ENCODE measurements at regions not wholly inside any gene's neighbourhood (a gene's known extent, or its start where the extent isn't known, plus 50 kb on each side); places are given as distances from the start of the nearest gene placed in this dataset.

DNA sequence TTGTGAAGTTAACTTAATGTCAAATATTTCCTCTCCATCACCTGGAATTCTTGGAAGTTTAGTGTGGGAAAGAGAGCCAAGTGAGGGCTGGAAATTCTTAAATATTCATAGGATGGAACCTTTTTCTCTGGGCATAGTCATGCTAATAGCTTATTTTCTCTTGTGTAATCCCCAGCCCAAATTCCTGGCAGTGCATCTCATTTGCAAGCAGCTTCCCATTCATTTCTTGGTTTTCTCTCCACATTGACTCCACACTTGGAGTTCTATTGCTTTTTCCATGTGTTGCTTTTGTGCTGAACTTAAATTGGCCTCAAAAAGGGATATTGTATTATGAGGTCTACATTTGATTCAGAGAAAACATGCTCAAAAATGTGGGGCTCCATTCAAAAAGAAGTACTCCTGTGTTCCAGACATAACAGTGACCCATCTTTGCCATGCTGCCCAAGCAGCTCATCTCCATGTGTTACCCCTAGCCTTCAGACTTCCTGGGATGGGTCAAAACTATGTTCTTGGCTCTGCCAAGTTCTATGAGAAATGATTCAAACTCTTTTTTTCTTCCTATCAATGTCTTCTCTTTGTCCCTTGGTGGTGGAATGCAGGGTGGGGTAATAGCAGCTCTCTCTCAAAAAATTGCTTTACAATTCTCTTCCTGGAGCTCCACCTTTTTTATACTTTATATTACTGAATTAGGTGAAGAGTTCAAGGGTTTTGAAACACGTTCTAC lies 2471.5 kb downstream of the PCDH9 start:
- Histone ChIP-seq H3K36me3 (no peaks in the 10 kb centered on the region), H3K4me3 (no peak overlapping the region), H3K27me3 (ENCODE audit: low read depth) (no peaks in the 10 kb centered on the region), H3K9me3 (no peaks in the 10 kb centered on the region), H3K27ac (no peak overlapping the region), H3K4me1 (no peaks in the 10 kb centered on the region)
- DNase-seq (no peak), ATAC-seq (no peak)
- TF ChIP-seq, protein P1, sequence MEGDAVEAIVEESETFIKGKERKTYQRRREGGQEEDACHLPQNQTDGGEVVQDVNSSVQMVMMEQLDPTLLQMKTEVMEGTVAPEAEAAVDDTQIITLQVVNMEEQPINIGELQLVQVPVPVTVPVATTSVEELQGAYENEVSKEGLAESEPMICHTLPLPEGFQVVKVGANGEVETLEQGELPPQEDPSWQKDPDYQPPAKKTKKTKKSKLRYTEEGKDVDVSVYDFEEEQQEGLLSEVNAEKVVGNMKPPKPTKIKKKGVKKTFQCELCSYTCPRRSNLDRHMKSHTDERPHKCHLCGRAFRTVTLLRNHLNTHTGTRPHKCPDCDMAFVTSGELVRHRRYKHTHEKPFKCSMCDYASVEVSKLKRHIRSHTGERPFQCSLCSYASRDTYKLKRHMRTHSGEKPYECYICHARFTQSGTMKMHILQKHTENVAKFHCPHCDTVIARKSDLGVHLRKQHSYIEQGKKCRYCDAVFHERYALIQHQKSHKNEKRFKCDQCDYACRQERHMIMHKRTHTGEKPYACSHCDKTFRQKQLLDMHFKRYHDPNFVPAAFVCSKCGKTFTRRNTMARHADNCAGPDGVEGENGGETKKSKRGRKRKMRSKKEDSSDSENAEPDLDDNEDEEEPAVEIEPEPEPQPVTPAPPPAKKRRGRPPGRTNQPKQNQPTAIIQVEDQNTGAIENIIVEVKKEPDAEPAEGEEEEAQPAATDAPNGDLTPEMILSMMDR (IDR thresholded peaks at IDR 0.05) = no peak
- intact Hi-C loops (cut with DNase I) = no loop called here

DNA sequence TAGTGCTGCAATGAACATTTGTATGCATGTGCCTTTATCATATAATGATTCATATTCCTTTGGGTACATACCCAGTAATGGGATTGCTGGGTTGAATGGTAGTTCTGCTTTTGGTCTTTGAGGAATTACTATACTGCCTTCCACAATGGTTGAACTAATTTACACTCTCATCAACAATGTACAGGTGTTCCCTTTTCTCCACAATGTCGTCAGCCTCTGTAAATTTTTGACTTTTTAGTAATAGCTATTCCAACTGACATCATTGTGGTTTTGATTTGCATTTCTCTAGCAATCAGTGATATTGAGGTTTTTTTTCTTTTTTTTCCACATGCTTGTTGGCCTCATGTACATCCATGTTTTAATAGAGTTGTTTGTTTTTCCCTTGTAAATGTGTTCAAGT lies 2473.5 kb downstream of the PCDH9 start:
- TF ChIP-seq, protein P1 (IDR thresholded peaks at IDR 0.05) = no peak
- Histone ChIP-seq H3K4me1 (no peaks in the 10 kb centered on the region), H3K27ac (no peak overlapping the region), H3K4me3 (no peak overlapping the region), H3K27me3 (ENCODE audit: low read depth) (no peaks in the 10 kb centered on the region), H3K36me3 (no peaks in the 10 kb centered on the region), H3K9me3 (no peaks in the 10 kb centered on the region)
- intact Hi-C loops (cut with DNase I) = no loop called here
- DNase-seq (no peak), ATAC-seq (no peak)

DNA sequence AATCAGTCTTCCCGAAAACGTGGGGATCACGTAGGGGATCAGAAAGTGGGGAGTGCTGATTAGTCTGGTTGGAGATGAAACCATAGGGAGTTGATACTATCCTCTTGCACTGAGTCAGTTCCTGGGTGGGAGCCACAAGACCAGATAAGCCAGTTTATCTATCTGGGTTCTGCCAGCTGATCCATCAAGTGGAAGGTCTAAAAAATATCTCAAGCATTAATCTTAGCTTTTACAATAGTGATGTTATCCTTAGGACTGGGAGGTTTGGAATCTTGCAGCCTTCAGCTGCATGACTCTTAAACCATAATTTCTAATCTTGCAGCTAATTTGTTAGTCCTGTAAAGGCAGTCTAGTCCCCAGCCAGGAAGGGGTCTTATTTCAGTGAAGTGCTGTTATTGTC lies 2474.2 kb downstream of the PCDH9 start:
- no peaks in the 10 kb centered on the region for H3K36me3 ChIP-seq
- no peak overlapping the region for H3K27ac ChIP-seq
- DNase-seq (no peak), ATAC-seq (no peak)
- H3K4me1 ChIP-seq = no peaks in the 10 kb centered on the region
- H3K4me3 ChIP-seq = no peak overlapping the region
- H3K27me3 ChIP-seq (ENCODE audit: low read depth) = no peaks in the 10 kb centered on the region
- no peaks in the 10 kb centered on the region for H3K9me3 ChIP-seq
- intact Hi-C loops (cut with DNase I) = no loop called here
- TF ChIP-seq, protein P1 (IDR thresholded peaks at IDR 0.05) = no peak

DNA sequence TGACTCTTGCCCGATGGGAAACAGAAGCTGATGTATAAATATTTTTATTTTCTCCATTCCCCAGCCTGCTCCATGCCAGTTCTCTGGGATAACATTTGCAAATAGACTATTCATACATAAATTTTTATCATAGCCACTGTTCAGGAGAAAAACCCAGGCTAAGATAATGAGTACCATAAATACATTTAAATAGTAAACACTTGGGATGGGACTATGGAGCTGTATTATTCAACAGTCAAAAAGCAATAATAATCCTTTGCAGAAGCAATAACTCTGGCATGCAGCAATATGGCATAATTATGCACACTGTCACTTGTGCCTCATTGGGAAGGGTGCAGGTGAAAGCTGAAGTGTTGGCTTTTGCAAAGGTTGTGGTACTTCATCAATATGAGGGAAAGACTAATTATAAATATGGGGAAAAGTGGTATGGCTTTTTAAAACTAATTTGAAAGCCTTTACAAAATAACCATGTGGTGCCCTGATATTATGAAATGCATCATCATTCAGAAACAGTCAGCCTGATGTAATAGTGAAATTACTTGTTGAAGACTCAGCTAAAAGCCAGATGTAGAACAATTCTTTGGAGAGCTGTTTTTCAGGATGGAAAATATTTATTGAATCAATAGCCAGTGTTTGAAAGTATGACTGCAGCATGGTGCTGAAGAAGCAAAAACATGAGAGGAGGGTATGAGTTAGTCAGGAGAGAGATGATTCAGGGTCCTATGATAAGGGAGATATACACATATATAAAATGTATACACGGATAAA lies 2476.7 kb downstream of the PCDH9 start:
- intact Hi-C loops (cut with DNase I) = no loop called here
- Histone ChIP-seq H3K9me3 (no peaks in the 10 kb centered on the region), H3K4me1 (no peaks in the 10 kb centered on the region), H3K4me3 (no peak overlapping the region), H3K36me3 (no peaks in the 10 kb centered on the region), H3K27me3 (ENCODE audit: low read depth) (no peaks in the 10 kb centered on the region), H3K27ac (no peak overlapping the region)
- no peak for DNase-seq
- TF ChIP-seq, protein P1 (IDR thresholded peaks at IDR 0.05) = no peak
- ATAC-seq = no peak

DNA sequence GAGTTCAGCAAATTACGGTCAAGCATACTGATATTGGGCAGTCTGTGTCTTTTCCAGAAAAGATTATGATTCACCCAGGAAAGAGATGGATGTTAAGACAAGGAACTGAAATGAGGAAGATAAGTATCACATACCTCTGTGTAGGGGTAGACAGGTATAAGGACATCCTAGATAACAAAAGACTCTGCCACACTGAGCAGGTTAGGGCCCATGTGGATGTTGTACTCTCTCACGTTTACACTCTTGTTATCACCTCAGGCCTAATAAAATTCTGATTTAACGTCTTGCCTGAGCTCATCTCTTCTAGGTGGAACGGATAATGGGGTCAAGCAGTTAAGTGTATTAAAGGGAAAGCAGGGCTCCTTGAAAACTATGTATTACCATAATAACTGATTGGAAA lies 2480.8 kb downstream of the PCDH9 start:
- Histone ChIP-seq H3K4me1 (no peaks in the 10 kb centered on the region), H3K4me3 (no peak overlapping the region), H3K27ac (no peak overlapping the region), H3K9me3 (no peaks in the 10 kb centered on the region), H3K27me3 (ENCODE audit: low read depth) (no peaks in the 10 kb centered on the region), H3K36me3 (no peaks in the 10 kb centered on the region)
- no peak for ATAC-seq
- no peak for DNase-seq
- TF ChIP-seq, protein P1 (IDR thresholded peaks at IDR 0.05) = no peak
- intact Hi-C loops (cut with DNase I) = no loop called here

Measured in lower lobe of right lung (tissue), 2 donors.